Esophagus muscularis mucosa (tissue), 4 donors: ENCODE measurements at regions not wholly inside any gene's neighbourhood (a gene's known extent, or its start where the extent isn't known, plus 50 kb on each side); places are given as distances from the start of the nearest gene placed in this dataset.

Experiments
- DNase-seq: peaks from one replicate; pipeline ENCODE4 v3.0.0-alpha.2; 2017; ENCODE audit errors: extremely low spot score
- H3K27ac ChIP-seq, 4 donors: fragments of 200-600 bp; sonication (generic); replicated peaks in 1 of 4; 1 replicate in 3 of 4; 2 replicates in 1 of 4; pipeline ENCODE4 v1.5.1; 2016 to 2019; ENCODE audit warnings: mild to moderate bottlenecking in 1 of 4
- H3K27me3 ChIP-seq, 4 donors: fragments of 200-600 bp; sonication (generic); one replicate each; pipeline versions ENCODE4 v1.5.1 to v1.6.0; 2016 to 2019
- H3K36me3 ChIP-seq, 4 donors: fragments of 200-600 bp; sonication (generic); one replicate each; pipeline ENCODE4 v1.5.1; 2016 to 2019
- H3K4me1 ChIP-seq, 4 donors: fragments of 200-600 bp; sonication (generic); one replicate each; pipeline ENCODE4 v1.5.1; 2016 to 2019
- H3K4me3 ChIP-seq, 4 donors: fragments of 200-600 bp; sonication (generic); 1 replicate in 2 of 4; 2 replicates in 2 of 4; pipeline ENCODE4 v1.5.1; 2016 to 2019; ENCODE audit warnings: mild to moderate bottlenecking in 4 of 4, moderate library complexity in 1 of 4
- H3K9me3 ChIP-seq, 4 donors: fragments of 200-600 bp; sonication (generic); 1 replicate in 3 of 4; 2 replicates in 1 of 4; pipeline ENCODE4 v1.5.1; 2016 to 2019
- EP300 ChIP-seq: sonication (generic); formaldehyde crosslinking; IDR thresholded peaks from one replicate; pipeline ENCODE4 v1.6.1; 2017; ENCODE audit warnings: antibody characterized with exemption
- POLR2A ChIP-seq: fragments of 450-650 bp; IDR thresholded peaks from one replicate; pipeline ENCODE4 v1.6.1; 2017; ENCODE audit warnings: antibody characterized with exemption, moderate library complexity, mild to moderate bottlenecking, low read depth
- POLR2AphosphoS5 ChIP-seq, 2 donors: sonication (generic); formaldehyde crosslinking; IDR thresholded peaks; one replicate each; pipeline ENCODE4 v1.6.1; 2017; ENCODE audit warnings: antibody characterized with exemption in 2 of 2
- WGBS: methylation state at CpG from one replicate; pipeline ENCODE4 v1.1.5; 2018; 5-methylcytosine and 5-hydroxymethylcytosine counted together
- intact Hi-C: fragments of 100-400 bp; cut with DNase I; formaldehyde crosslinking; loops from one replicate; pipeline ENCODE4 v1.15.1; 2023
- TF ChIP-seq, protein P1 (sequence below), 3 experiments: fragments of 200-600 bp in 2 of 3; fragments of 450-650 bp in 1 of 3; sonication (generic) in 2 of 3; IDR thresholded peaks; one replicate each; pipeline ENCODE4 v1.5.1; 2017 to 2019; ENCODE audit warnings: antibody characterized with exemption in 3 of 3, mild to moderate bottlenecking in 2 of 3, moderate library complexity in 1 of 3

DNA sequence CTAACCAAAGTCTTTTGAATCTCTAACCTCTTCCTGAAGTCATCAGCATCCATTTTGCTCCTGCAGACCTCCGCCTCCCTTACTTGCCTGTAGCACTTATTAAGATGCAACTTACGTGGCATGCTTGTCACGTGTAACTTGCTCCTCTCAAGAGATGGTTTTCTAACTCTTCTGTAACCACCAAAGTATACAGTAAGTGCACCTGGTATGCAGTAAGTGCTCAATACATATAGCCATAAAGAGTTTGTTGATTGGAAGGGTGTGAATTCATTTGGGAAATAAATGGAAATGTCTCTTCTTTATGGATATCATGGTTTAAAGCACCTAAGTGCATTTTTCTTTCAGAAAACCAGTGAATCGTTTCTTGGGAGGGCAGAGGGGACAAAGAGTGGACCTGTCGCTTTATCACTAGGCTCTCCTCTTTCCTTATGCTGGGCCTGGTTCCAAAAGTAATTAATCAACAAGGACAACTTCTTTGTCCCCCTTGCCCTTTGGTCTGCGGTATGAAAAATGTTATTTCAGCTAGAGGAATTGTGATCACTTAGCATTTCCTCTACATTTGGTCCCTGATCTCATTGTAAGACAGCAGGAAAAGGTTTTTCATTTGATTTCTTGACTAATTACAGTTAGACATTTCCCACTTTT, 370.0 kb upstream of the SPRED2 start:
- Histone ChIP-seq H3K9me3 (peaks cover 0 to 2% (median 0%) of the 10 kb centered on the region in 4 donors), H3K4me3 (no peak overlapping the region), H3K27ac (no peak overlapping the region), H3K27me3 (no peaks in the 10 kb centered on the region), H3K4me1 (no peaks in the 10 kb centered on the region), H3K36me3 (no peaks in the 10 kb centered on the region)
- TF ChIP-seq POLR2AphosphoS5 (IDR thresholded peaks at IDR 0.05) (no peak), EP300 (no peak), POLR2A (no peak)
- TF ChIP-seq, protein P1, sequence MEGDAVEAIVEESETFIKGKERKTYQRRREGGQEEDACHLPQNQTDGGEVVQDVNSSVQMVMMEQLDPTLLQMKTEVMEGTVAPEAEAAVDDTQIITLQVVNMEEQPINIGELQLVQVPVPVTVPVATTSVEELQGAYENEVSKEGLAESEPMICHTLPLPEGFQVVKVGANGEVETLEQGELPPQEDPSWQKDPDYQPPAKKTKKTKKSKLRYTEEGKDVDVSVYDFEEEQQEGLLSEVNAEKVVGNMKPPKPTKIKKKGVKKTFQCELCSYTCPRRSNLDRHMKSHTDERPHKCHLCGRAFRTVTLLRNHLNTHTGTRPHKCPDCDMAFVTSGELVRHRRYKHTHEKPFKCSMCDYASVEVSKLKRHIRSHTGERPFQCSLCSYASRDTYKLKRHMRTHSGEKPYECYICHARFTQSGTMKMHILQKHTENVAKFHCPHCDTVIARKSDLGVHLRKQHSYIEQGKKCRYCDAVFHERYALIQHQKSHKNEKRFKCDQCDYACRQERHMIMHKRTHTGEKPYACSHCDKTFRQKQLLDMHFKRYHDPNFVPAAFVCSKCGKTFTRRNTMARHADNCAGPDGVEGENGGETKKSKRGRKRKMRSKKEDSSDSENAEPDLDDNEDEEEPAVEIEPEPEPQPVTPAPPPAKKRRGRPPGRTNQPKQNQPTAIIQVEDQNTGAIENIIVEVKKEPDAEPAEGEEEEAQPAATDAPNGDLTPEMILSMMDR (IDR thresholded peaks at IDR 0.05): no peak
- 68% methylated on average over 6 of the region's 6 CpGs for WGBS
- intact Hi-C loops: no loop called here
- DNase-seq: peak; percentile 8

DNA sequence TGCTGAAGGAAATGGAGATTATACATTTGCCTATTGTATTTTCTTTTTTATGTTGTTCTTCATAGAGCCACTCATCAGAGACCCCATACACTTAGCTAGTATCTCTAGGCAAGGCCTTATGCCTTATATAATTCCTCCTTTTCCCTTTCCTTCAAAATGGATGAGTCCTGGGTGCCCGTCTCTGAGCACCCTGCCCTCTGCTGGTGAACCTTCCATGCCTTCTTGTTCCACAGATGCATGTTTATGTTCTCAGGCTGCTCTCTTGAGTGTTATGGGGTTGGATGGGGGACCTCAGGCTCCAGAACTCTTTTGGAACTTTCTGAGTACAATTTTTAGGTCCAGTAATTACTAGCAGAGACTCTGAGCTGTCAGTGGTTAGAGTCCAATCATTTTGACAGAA, 368.6 kb upstream of the SPRED2 start:
- Histone ChIP-seq H3K27me3 (no peaks in the 10 kb centered on the region), H3K36me3 (no peaks in the 10 kb centered on the region), H3K9me3 (no peaks in the 10 kb centered on the region), H3K27ac (no peak overlapping the region), H3K4me3 (no peak overlapping the region), H3K4me1 (peaks cover 0 to 2% (median 0%) of the 10 kb centered on the region in 4 donors)
- TF ChIP-seq POLR2AphosphoS5 (IDR thresholded peaks at IDR 0.05) (no peak), POLR2A (no peak), EP300 (no peak)
- TF ChIP-seq, protein P1 (IDR thresholded peaks at IDR 0.05): peak in 1 of 3 experiments; percentile 12
- DNase-seq: peak; percentile 34
- intact Hi-C loops: no loop called here
- 75% methylated on average over 1 of the region's 1 CpG for WGBS

DNA sequence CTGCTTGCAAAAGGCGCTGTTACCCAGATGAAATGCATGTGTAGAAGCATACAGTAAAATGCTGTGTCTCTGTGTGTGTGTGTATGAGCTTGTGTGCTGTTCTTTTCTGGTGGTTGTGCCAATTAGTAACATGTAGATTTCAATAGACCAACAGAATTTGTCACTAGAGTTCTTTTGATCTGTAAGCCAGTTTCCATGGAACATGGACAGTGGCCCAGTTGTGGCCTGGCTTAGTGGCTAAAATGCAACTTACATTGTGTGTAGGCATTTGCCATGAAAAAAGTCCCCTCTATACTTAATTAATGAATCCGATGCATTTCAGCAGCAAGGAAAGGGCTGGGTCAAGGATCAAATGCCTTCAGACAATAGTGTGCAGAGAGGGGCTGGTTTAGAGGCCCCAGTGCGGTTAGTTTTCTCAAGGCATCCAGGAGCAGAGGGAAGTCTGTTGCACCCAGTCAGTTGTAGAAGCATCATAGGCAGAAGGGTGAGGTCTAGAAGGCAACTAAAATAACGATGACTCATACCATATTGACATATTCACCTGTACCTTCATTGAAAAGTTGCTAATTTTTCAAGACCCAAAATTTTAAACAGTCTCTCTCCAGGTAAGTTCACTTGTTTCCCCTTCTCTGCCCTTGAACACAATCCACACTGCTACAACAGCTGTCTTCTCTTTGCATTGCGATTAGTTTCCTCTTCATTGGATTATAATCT, 366.9 kb upstream of the SPRED2 start:
- DNase-seq: peak; percentile 57
- intact Hi-C loops: no loop called here
- Histone ChIP-seq H3K4me3 (no peak overlapping the region), H3K36me3 (no peaks in the 10 kb centered on the region), H3K27me3 (no peaks in the 10 kb centered on the region), H3K4me1 (peaks cover 0 to 4% (median 0%) of the 10 kb centered on the region in 4 donors), H3K9me3 (no peaks in the 10 kb centered on the region), H3K27ac (no peak overlapping the region)
- no peak for TF ChIP-seq POLR2A
- TF ChIP-seq, protein P1 (IDR thresholded peaks at IDR 0.05): no peak
- no peak for TF ChIP-seq POLR2AphosphoS5 (IDR thresholded peaks at IDR 0.05)
- TF ChIP-seq EP300: no peak
- WGBS: 86% methylated on average over 5 of the region's 5 CpGs

DNA sequence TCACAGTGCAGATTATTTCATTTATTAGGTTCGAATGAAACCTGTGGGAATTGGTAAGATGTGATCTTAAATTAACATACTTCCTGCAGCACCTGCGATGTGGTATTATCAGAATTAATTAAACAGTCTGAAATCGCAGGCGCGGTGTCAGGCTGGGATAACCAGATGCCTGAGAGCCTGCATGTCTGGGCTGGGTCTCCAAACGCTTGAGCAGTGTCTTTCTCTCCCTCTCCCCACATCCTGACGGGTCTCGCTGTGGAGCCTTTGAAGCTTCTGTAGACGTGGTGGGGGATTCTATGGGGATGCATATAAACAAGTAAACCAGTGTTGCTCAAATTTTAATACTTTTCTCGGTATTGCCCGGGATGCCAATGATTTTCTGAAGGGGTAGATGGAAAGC, 366.2 kb upstream of the SPRED2 start:
- intact Hi-C loops: no loop called here
- peak; percentile 68 for DNase-seq
- no peaks in the 10 kb centered on the region for H3K27me3 ChIP-seq
- H3K36me3 ChIP-seq: no peaks in the 10 kb centered on the region
- 85% methylated on average over 11 of the region's 11 CpGs for WGBS
- no peak for TF ChIP-seq POLR2AphosphoS5 (IDR thresholded peaks at IDR 0.05)
- TF ChIP-seq EP300: no peak
- TF ChIP-seq POLR2A: no peak
- TF ChIP-seq, protein P1 (IDR thresholded peaks at IDR 0.05): no peak
- no peak overlapping the region for H3K4me3 ChIP-seq
- H3K4me1 ChIP-seq: peaks cover 0 to 4% (median 0%) of the 10 kb centered on the region in 4 donors
- H3K9me3 ChIP-seq: no peaks in the 10 kb centered on the region
- H3K27ac ChIP-seq: no peak overlapping the region
